Large intestine (tissue), 3 donors: ENCODE measurements at regions not wholly inside any gene's neighbourhood (a gene's known extent, or its start where the extent isn't known, plus 50 kb on each side); places are given as distances from the start of the nearest gene placed in this dataset.
"Not testable (repeated sequence)": the region's sequence is repeated elsewhere in the genome, so short reads cannot be mapped to it uniquely, and the experiment has no call there.

ENCODE experiments used
- DNase-seq, 2 donors: peaks; one replicate each; pipeline versions ENCODE4 v3.0.0 to v3.0.0-alpha.2; 2013
- H3K27ac ChIP-seq: one replicate; pipeline ENCODE4 v1.5.1; 2013; ENCODE audit warnings: low read length
- H3K27me3 ChIP-seq: 2 replicates; pipeline ENCODE4 v1.6.1; 2013; ENCODE audit warnings: low read length; ENCODE audit not compliant: control insufficient read depth, insufficient read depth
- H3K36me3 ChIP-seq: 2 replicates; pipeline ENCODE4 v1.6.1; 2013; ENCODE audit warnings: low read length; ENCODE audit not compliant: control insufficient read depth, insufficient read depth
- H3K4me1 ChIP-seq: one replicate; pipeline ENCODE4 v1.6.1; 2013; ENCODE audit warnings: low read length; ENCODE audit not compliant: control insufficient read depth, insufficient read depth
- H3K4me3 ChIP-seq: one replicate; pipeline ENCODE4 v1.5.1; 2013; ENCODE audit warnings: low read length
- H3K9me3 ChIP-seq: one replicate; pipeline ENCODE4 v1.6.1; 2013; ENCODE audit warnings: mild to moderate bottlenecking, low read depth, low read length, moderate library complexity; ENCODE audit not compliant: control insufficient read depth
- WGBS: methylation state at CpG from one replicate; pipeline ENCODE4 v1.1.5; 2013; ENCODE audit warnings: low lambda C conversion rate; ENCODE audit not compliant: insufficient coverage; 5-methylcytosine and 5-hydroxymethylcytosine counted together

DNA sequence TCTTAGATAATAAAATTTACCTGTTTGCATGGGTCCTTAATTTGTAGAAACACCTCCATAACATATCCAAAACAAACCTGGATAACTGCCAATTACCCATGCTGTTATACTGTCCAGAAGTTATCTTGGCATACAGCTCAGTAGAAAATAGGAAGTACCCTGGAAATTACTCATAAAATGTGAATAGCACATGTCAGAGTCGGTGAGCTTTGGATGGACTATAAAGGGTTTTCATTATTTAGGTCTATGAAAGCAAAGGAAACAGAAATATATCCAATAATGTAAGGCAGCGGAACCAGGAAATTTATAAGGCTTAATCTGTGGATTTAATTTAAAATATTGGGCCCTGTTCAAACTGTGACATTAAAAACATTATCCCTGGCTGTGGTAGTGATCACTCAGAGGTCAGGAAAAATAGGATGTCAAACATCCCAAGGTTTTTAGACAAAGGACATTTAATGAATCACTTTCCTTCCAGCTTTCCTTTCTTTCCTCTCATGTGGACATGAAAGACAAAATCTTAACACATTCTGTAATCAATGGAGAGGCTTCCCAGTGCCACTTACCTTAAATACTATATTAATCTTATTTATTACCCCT is 459.0 kb upstream of the DPH6 start:
- H3K4me3 ChIP-seq: no peak overlapping the region
- DNase-seq: no peak
- WGBS: 100% methylated on average over 1 of the region's 2 CpGs
- H3K9me3 ChIP-seq: no peaks in the 10 kb centered on the region
- no peaks in the 10 kb centered on the region for H3K27me3 ChIP-seq
- H3K36me3 ChIP-seq: no peaks in the 10 kb centered on the region
- H3K4me1 ChIP-seq: no peaks in the 10 kb centered on the region
- H3K27ac ChIP-seq: no peak overlapping the region

DNA sequence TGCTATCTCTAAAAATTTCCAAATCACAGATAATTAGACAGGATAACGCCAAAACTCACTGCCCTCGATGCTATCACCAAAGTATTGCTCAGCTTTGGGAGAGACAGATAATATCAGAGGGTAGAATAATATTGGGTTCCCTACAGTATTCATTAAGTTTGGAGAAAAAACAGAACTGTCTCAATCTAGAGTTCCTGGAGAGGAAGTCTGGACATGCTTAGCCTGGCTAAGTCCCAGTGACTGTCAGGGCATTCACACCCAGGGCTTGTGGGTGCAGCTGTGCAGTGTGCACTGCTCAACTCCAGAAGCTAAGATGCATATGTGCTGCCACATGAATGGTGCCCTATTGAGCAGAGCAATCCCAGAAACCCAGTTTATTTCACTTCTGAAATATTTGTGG is 459.6 kb upstream of the DPH6 start:
- no peak overlapping the region for H3K4me3 ChIP-seq
- DNase-seq: no peak
- no peaks in the 10 kb centered on the region for H3K9me3 ChIP-seq
- H3K27me3 ChIP-seq: no peaks in the 10 kb centered on the region
- H3K36me3 ChIP-seq: no peaks in the 10 kb centered on the region
- no peaks in the 10 kb centered on the region for H3K4me1 ChIP-seq
- WGBS: no CpG with 5 or more reads among the region's 2 CpGs
- no peak overlapping the region for H3K27ac ChIP-seq

DNA sequence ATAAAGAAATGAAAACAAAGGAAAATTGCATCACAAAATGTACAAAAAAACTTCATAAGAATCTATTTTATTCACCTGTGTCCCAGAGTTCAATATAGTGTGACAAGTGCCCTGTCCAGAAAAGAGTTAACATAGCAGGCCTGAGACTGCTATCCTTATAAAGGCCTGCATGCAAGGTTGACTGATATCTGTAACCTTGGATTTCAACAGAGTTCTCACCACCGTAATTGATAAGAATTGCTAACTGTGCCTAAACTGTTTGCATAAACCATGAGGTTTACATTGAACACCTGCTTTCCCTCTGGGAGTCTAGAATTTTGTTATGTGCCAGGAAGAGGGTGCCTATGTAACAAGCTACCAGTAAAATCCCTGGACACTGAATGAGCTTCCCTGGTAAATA is 461.7 kb upstream of the DPH6 start:
- DNase-seq: no peak
- H3K27me3 ChIP-seq: no peaks in the 10 kb centered on the region
- WGBS: 17% methylated on average over 1 of the region's 1 CpG
- no peak overlapping the region for H3K4me3 ChIP-seq
- H3K36me3 ChIP-seq: no peaks in the 10 kb centered on the region
- H3K27ac ChIP-seq: no peak overlapping the region
- H3K4me1 ChIP-seq: no peaks in the 10 kb centered on the region
- H3K9me3 ChIP-seq: no peaks in the 10 kb centered on the region

DNA sequence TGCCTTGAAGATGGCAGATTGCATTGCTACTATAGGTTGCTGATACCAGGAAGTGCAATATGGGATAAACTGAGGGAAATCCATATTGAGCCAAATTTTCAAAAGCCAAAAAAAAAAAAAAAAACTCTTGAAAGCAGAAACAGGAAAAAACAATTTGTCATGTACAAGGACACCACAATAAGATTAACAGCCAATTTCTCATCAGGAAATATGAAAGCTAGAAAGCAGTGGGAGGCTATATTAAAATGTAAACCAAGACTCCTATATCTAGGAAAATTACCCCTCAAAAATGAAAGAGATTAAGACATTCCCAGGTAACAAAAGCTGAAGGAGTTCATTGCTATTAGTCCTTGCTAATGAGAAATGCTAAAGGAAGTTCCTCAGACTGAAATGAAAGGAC is 462.8 kb upstream of the DPH6 start:
- DNase-seq: no peak
- Histone ChIP-seq H3K4me3 (no peak overlapping the region), H3K36me3 (no peaks in the 10 kb centered on the region), H3K27ac (no peak overlapping the region), H3K27me3 (no peaks in the 10 kb centered on the region), H3K4me1 (no peaks in the 10 kb centered on the region), H3K9me3 (no peaks in the 10 kb centered on the region)

DNA sequence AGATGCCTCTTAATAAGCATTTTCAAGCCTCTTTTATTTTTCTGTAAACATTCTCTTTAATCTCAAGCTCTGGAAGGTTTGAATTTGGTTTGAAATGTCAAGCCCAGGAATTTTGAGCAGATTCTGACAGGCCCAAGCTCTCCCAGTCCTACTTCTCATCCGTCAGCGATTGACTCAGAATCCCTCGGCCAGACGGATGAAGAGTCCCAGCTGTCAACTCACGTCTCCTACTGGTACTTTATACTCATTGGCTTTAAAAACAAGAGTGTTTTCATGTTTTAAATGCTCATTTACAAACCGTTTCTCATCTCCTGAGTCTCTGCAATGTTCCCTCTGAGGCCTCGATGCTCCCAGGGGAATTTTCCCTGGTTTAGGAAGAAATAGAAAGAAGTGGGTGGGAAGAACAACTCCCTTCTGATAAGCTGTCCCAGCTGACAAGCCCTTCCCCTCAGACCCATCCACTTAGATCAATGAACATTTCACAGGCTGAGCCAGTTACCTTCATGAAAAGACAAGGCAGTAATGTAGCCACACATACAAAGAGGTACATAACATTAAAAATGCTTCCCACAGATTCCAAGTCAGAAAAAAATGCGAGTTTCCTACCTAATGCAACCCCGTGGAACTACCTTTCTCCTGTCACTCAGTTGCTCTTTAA is 478.2 kb upstream of the DPH6 start:
- DNase-seq: no peak
- Histone ChIP-seq H3K27me3 (no peaks in the 10 kb centered on the region), H3K27ac (no peak overlapping the region), H3K4me1 (no peaks in the 10 kb centered on the region), H3K36me3 (no peaks in the 10 kb centered on the region), H3K4me3 (no peak overlapping the region), H3K9me3 (no peaks in the 10 kb centered on the region)
- 85% methylated on average over 6 of the region's 9 CpGs for WGBS

DNA sequence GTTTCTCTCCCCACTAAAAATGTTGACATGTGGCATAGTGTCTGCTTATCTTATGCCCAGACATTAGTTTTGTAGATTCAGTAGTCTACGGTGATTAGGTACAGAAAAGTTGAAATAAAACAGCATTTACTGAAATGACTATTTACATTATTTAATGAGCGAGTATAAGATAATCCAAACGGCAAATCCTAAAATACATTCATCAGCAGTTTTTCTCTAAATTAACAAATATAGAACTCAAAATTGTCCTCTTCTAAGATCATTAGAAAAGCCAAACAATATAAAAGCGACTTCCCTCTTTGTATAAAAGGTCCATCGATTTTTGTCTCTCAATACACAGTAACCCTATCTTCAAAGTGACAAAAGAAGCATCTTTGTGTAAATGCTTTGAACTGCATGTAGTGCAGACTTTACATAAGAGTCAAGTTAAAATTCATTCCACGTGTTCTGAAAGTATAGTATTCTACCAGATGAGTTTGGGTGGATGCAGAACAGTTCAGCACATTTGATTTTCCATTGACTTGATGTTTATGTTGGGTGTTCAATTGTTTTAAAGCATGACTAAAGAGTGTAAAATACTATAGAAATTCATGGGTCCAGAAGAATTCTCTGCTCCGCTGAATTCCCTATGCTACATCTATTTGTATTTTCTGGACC is 480.8 kb upstream of the DPH6 start:
- Histone ChIP-seq H3K27ac (no peak overlapping the region), H3K4me1 (no peaks in the 10 kb centered on the region), H3K4me3 (no peak overlapping the region), H3K36me3 (no peaks in the 10 kb centered on the region), H3K9me3 (no peaks in the 10 kb centered on the region), H3K27me3 (no peaks in the 10 kb centered on the region)
- WGBS: 93% methylated on average over 3 of the region's 7 CpGs
- no peak for DNase-seq

DNA sequence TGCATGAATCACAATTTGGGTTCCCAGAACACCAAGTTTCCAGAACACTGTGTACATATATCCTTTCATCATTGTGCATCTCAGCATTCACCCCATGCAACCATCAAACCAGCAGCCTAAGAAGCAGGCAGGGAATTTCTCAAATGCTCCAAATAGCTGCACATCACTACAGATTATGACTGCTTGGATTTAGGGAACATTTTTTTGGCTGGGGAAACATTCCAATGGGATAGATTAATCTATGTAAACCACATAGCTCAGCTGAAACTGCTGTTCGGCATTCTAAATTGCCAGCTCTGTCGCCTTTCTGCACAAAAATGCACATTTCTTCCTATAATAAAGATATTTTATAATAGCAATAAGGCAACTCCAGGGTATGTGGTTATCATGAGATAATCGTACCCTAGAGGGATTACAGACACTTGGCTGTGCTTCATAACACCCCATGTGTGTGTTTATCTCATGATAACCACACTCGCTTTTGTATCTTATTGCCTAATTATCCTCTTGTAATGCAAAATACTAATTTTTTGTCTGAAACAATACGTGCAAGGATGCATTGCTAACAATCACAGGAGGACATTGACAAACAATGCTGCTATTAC is 483.7 kb upstream of the DPH6 start:
- no peak for DNase-seq
- no peaks in the 10 kb centered on the region for H3K27me3 ChIP-seq
- H3K27ac ChIP-seq: no peak overlapping the region
- no peaks in the 10 kb centered on the region for H3K9me3 ChIP-seq
- no peaks in the 10 kb centered on the region for H3K4me1 ChIP-seq
- H3K4me3 ChIP-seq: no peak overlapping the region
- H3K36me3 ChIP-seq: no peaks in the 10 kb centered on the region
- 67% methylated on average over 2 of the region's 5 CpGs for WGBS

DNA sequence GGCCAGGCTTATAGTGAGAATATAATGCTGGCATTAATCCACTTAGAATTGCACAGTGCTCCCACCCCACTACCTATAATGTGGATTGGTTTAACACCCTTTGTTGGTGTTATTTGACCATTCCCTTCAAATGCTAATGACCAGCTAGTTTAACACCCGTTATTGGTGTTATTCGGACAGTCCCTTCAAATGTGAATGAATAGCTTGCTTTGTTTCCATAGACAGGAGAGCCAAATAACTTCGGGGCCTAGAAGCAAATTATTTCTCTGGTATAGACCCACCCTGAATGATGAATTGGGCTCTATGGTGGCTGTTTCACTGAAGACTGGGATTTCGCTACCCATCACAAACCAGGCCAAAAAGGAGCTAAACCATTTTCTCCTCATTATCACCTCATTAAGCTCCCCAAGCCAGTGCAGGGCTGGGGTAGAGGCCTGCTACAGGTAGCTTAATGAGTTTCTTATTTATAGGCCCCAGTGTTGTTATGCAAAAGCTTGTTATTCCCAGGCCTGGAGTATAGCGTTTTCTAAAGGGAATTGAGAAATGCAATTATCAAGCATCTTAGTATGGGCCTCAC is 494.1 kb upstream of the DPH6 start:
- no peaks in the 10 kb centered on the region for H3K9me3 ChIP-seq
- no peak overlapping the region for H3K27ac ChIP-seq
- H3K36me3 ChIP-seq: no peaks in the 10 kb centered on the region
- WGBS: 57% methylated on average over 1 of the region's 5 CpGs
- no peaks in the 10 kb centered on the region for H3K27me3 ChIP-seq
- H3K4me3 ChIP-seq: no peak overlapping the region
- no peaks in the 10 kb centered on the region for H3K4me1 ChIP-seq
- no peak for DNase-seq

DNA sequence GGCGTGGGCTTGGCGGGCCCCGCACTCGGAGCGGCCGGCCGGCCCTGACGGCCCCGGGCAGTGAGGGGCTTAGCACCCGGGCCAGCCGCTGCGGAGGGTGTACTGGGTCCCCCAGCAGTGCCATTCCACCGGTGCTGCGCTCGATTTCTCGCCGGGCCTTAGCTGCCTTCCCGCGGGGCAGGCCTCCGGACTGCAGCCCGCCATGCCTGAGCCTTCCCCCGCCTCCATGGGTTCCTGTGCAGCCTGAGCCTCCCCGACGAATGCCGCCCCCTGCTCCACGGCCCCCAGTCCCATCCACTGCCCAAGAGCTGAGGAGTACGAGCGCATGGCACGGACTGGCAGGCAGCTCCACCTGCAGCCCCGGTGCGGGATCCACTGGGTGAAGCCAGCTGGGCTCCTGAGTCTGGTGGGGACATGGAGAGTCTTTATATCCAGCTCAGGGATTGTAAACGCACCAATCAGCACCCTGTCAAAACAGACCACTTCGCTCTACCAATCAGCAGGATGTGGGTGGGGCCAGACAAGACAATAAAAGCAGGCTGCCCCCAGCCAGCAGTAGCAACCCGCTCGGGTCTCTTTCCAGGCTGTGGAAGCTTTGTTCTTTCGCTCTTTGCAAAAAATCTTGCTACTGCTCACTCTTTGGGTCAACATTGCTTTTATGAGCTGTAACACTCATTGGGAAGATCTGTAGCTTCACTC is 501.2 kb upstream of the DPH6 start:
- H3K36me3 ChIP-seq, H3K9me3 ChIP-seq, DNase-seq, H3K27me3 ChIP-seq, H3K27ac ChIP-seq, H3K4me3 ChIP-seq, H3K4me1 ChIP-seq: not testable (repeated sequence)
- WGBS: no CpG with 5 or more reads among the region's 36 CpGs

DNA sequence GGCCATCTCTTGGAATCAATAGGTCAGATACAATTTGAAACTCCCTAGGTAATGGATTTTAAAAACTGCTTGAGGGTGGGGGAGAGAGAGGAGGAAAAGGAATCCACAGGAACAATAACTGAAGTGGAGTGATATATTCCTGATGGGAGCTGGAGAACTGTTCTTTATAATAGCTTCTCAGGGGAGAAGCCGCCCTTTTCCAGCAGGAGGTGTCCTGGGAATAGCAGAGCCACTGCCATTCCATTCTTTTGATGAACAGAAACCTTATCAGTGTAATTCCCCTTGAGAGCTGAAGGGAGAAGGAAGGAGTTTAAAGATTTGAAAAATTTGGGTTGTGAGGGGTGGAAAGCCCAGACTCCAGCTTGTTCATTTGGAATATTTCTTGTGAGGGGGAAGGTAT is 504.9 kb upstream of the DPH6 start:
- Histone ChIP-seq H3K4me3 (no peak overlapping the region), H3K27me3 (no peaks in the 10 kb centered on the region), H3K9me3 (no peaks in the 10 kb centered on the region)

More for the DNA sequence above, 504.9 kb upstream of the DPH6 start:
- no CpG with 5 or more reads among the region's 1 CpG for WGBS
- no peaks in the 10 kb centered on the region for H3K36me3 ChIP-seq
- H3K4me1 ChIP-seq: no peaks in the 10 kb centered on the region
- no peak for DNase-seq
- no peak overlapping the region for H3K27ac ChIP-seq
